GM12878 (cell line): ENCODE measurements at regions not wholly inside any gene's neighbourhood (a gene's known extent, or its start where the extent isn't known, plus 50 kb on each side); places are given as distances from the start of the nearest gene placed in this dataset.

ENCODE experiments used
- ATAC-seq: fragments of 200-7000 bp; cut with Tn5 transposase; 3 replicates; pipeline ENCODE4 v1.9.1; 2020; ENCODE audit warnings: mild to moderate bottlenecking, moderate library complexity
- BruUV-seq: library from RNA; stranded (reverse); fragments of 400-500 nt; replicated peaks from 2 replicates; lab custom pipeline; 2021; lab: Mats Ljungman, UMichigan
- CTCF ChIA-PET: fragments of 300-600 bp; sonication (Branson Sonifier 250); formaldehyde crosslinking; extraction: SDS; loops from one replicate; lab custom pipeline; 2021; ENCODE audit warnings: inconsistent platforms; lab: Yijun Ruan, JAX
- POLR2A ChIA-PET: fragments of 350-600 bp; formaldehyde crosslinking; extraction: SDS; loops from one replicate; lab custom pipeline; 2021; ENCODE audit warnings: inconsistent platforms; lab: Charles Lee
- RAD21 ChIA-PET: fragments of 300-600 bp; sonication (Branson Sonifier 250); formaldehyde crosslinking; loops from one replicate; lab custom pipeline; 2023; ENCODE audit warnings: antibody characterized with exemption; ENCODE audit not compliant: unreplicated experiment; lab: Charles Lee
- SMC1A ChIA-PET: fragments of 300-600 bp; sonication (Branson Sonifier 250); formaldehyde crosslinking; loops from one replicate; lab custom pipeline; 2023; ENCODE audit not compliant: unreplicated experiment, uncharacterized antibody; lab: Charles Lee
- DNase-seq: peaks from one replicate; pipeline ENCODE4 v3.0.0-alpha.2; 2011; ENCODE audit warnings: low read depth, low spot score
- FAIRE-seq: peaks from 3 replicates; lab custom pipeline; 2011; peaks lifted over from hg19 to GRCh38; lab: Jason Lieb, UNC
- H2AFZ ChIP-seq: 2 replicates; pipeline ENCODE4 v1.6.0; 2011; ENCODE audit warnings: low read depth, low read length, control low read depth; ENCODE audit not compliant: control insufficient read depth
- H3K27ac ChIP-seq: 2 replicates; pipeline ENCODE4 v1.5.1; 2011; ENCODE audit warnings: control low read depth; ENCODE audit not compliant: control insufficient read depth, insufficient read depth
- H3K27me3 ChIP-seq, 2 experiments: replicated peaks in 1 of 2; 2 replicates each; pipeline versions ENCODE4 v1.6.0 to v1.6.1; 2011; ENCODE audit warnings: low read length in 1 of 2; ENCODE audit not compliant: control insufficient read depth in 2 of 2, insufficient read depth in 2 of 2
- H3K36me3 ChIP-seq, 2 experiments: 2 replicates each; pipeline ENCODE4 v1.5.1; 2011; ENCODE audit warnings: low read length in 1 of 2; ENCODE audit not compliant: control insufficient read depth in 2 of 2, insufficient read depth in 2 of 2
- H3K4me1 ChIP-seq: 2 replicates; pipeline ENCODE4 v1.6.1; 2011; ENCODE audit warnings: mild to moderate bottlenecking, low read length, moderate library complexity, mixed read lengths; ENCODE audit not compliant: control insufficient read depth, insufficient read depth
- H3K4me2 ChIP-seq: 2 replicates; pipeline ENCODE4 v1.6.0; 2011; ENCODE audit warnings: control low read depth; ENCODE audit not compliant: control insufficient read depth, insufficient read depth
- H3K4me3 ChIP-seq: fragments of 200-600 bp; sonication (generic); 2 replicates; pipeline ENCODE4 v1.5.1; 2016
- H3K79me2 ChIP-seq: 2 replicates; pipeline ENCODE4 v1.6.0; 2011; ENCODE audit warnings: low read length; ENCODE audit not compliant: control insufficient read depth, insufficient read depth
- H3K9ac ChIP-seq: 2 replicates; pipeline ENCODE4 v1.8.0; 2011; ENCODE audit warnings: low read length, control low read depth, mixed read lengths; ENCODE audit not compliant: control insufficient read depth, insufficient read depth
- H3K9me3 ChIP-seq: replicated peaks from 3 replicates; pipeline ENCODE4 v1.5.1; 2011; ENCODE audit warnings: mild to moderate bottlenecking, low read length; ENCODE audit not compliant: control insufficient read depth, insufficient read depth
- H4K20me1 ChIP-seq: 2 replicates; pipeline ENCODE4 v1.6.0; 2011; ENCODE audit not compliant: control insufficient read depth, insufficient read depth
- EP300 ChIP-seq, 2 experiments: fragments of 150-350 bp in 1 of 2; IDR thresholded peaks; 2 replicates each; pipeline ENCODE4 v1.6.1; 2011 to 2012; ENCODE audit warnings: low read depth in 2 of 2, low read length in 2 of 2, borderline replicate concordance in 1 of 2, improper control_type of control experiment in 1 of 2, inconsistent platforms in 1 of 2; ENCODE audit not compliant: control insufficient read depth in 1 of 2
- ESRRA ChIP-seq: IDR thresholded peaks from 2 replicates; pipeline ENCODE4 v1.6.1; 2012; ENCODE audit warnings: mild to moderate bottlenecking, low read length, improper control_type of control experiment
- EZH2 ChIP-seq: IDR thresholded peaks from 2 replicates; pipeline ENCODE4 v1.6.1; 2012; ENCODE audit warnings: low read depth, mild to moderate bottlenecking, control low read depth, inconsistent platforms, low read length, borderline replicate concordance; ENCODE audit not compliant: control insufficient read depth
- MYB ChIP-seq: fragments of 150-350 bp; IDR thresholded peaks from 2 replicates; pipeline ENCODE4 v1.6.1; 2014; ENCODE audit warnings: mild to moderate bottlenecking, low read depth, low read length, borderline replicate concordance
- POLR2AphosphoS2 ChIP-seq: IDR thresholded peaks from 2 replicates; pipeline ENCODE4 v1.6.1; 2011; ENCODE audit warnings: low read depth, mild to moderate bottlenecking, low read length, improper control_type of control experiment, moderate library complexity
- SPI1 ChIP-seq: IDR thresholded peaks from 2 replicates; pipeline ENCODE4 v1.6.1; 2011; ENCODE audit warnings: low read depth, mild to moderate bottlenecking, low read length, moderate library complexity, borderline replicate concordance; ENCODE audit not compliant: insufficient read depth
- YY1 ChIP-seq: IDR thresholded peaks from 2 replicates; pipeline ENCODE4 v1.6.1; 2011; ENCODE audit warnings: low read depth, mild to moderate bottlenecking, low read length
- ZNF24 ChIP-seq: fragments of 450-650 bp; IDR thresholded peaks from 2 replicates; pipeline ENCODE4 v1.6.1; 2017; ENCODE audit warnings: antibody characterized with exemption, mild to moderate bottlenecking
- WGBS: methylation state at CpG from one replicate; pipeline ENCODE4 v1.1.6; 2016; ENCODE audit warnings: low lambda C conversion rate; ENCODE audit not compliant: insufficient replicate concordance, insufficient coverage; ENCODE audit errors: missing lambda C conversion rate; 5-methylcytosine and 5-hydroxymethylcytosine counted together
- in situ Hi-C: fragments of 300-500 bp; cut with MboI; formaldehyde crosslinking; loops from 9 replicates; pipeline ENCODE4 v1.14.3; 2018; ENCODE audit warnings: mixed read lengths
- intact Hi-C: fragments of 100-400 bp; cut with micrococcal nuclease; formaldehyde crosslinking; loops from one replicate; pipeline ENCODE4 v1.14.2; 2022; ENCODE audit not compliant: unreplicated experiment

GRCh38 chr10:78862328-78862640, 206.5 kb upstream of the ZMIZ1 start:
- H3K27ac ChIP-seq: no peak overlapping the region
- in situ Hi-C loops: no loop called here
- CTCF ChIA-PET: no interaction called here
- BruUV-seq: no TSS peak
- POLR2A ChIA-PET: no interaction called here
- ATAC-seq (no peak), DNase-seq (no peak), FAIRE-seq (no peak)
- peaks cover 1 to 3% of the 10 kb centered on the region in 2 experiments; a peak in 3 of 4 replicates for H3K27me3 ChIP-seq
- no peaks in the 10 kb centered on the region for H4K20me1 ChIP-seq
- no peak for TF ChIP-seq YY1
- no peak for TF ChIP-seq ZNF24
- TF ChIP-seq MYB: no peak
- no peak for TF ChIP-seq SPI1
- no peak for TF ChIP-seq POLR2AphosphoS2
- no peak for TF ChIP-seq EZH2
- TF ChIP-seq ESRRA: no peak
- no peak for TF ChIP-seq EP300 (IDR thresholded peaks at IDR 0.05; ENCODE audit: borderline replicate concordance in 1 of 2, control insufficient read depth in 1 of 2, low read depth in 2 of 2, low read length in 2 of 2)
- TF ChIP-seq, all 136 proteins: peak for 0
- intact Hi-C loops: no loop called here
- H3K4me2 ChIP-seq: no peak overlapping the region
- ChIA-PET RAD21 (no interaction called here), SMC1A (no interaction called here)
- H2AFZ ChIP-seq: no peak overlapping the region
- H3K36me3 ChIP-seq: no peaks in the 10 kb centered on the region
- no peaks in the 10 kb centered on the region for H3K9me3 ChIP-seq
- H3K4me1 ChIP-seq: no peaks in the 10 kb centered on the region
- no peaks in the 10 kb centered on the region for H3K79me2 ChIP-seq
- WGBS: 58% methylated on average over 4 of the region's 4 CpGs
- H3K4me3 ChIP-seq: no peak overlapping the region
- H3K9ac ChIP-seq: no peak overlapping the region
